RWPE1 (cell line): ENCODE measurements at regions not wholly inside any gene's neighbourhood (a gene's known extent, or its start where the extent isn't known, plus 50 kb on each side); places are given as distances from the start of the nearest gene placed in this dataset.

Experiments
- CTCF ChIA-PET: fragments of 350-600 bp; sonication (Branson Sonifier 250); formaldehyde crosslinking; extraction: SDS; loops from one replicate; lab custom pipeline; 2021; lab: Yijun Ruan, JAX
- POLR2A ChIA-PET: fragments of 400-600 bp; formaldehyde crosslinking; extraction: SDS; loops from one replicate; lab custom pipeline; 2020; ENCODE audit warnings: antibody characterized with exemption; ENCODE audit not compliant: low non-redundant PET; lab: Yijun Ruan, JAX
- DNase-seq: peaks from one replicate; pipeline ENCODE4 v3.0.0; 2012; ENCODE audit warnings: low spot score
- H3K27ac ChIP-seq: fragments of 450-650 bp; 2 replicates; pipeline ENCODE4 v1.5.1; 2017
- CTCF ChIP-seq: fragments of 450-650 bp; conservative IDR thresholded peaks from 2 replicates; pipeline ENCODE4 v1.5.1; 2017; ENCODE audit warnings: low read depth, mild to moderate bottlenecking

GRCh38 chr10:128211064-128211504 lies 84.9 kb upstream of the MKI67 start:
- POLR2A ChIA-PET, result no interaction called here
- CTCF ChIA-PET, result interaction anchor here (0.6 to 2.9 kb wide), 14 partner anchors 10 to 1774 kb away, joined by 3 to 18 read pairs (median 4); no protein-coding TSS in a partner anchor
- no peak for DNase-seq
- H3K27ac ChIP-seq, result no peak overlapping the region
- no peak for TF ChIP-seq CTCF

- CTCF ChIA-PET, result interaction anchor here (0.5 to 2.9 kb wide), 30 partner anchors 10 to 1772 kb away, joined by 3 to 18 read pairs (median 4); no protein-coding TSS in a partner anchor
- no peak overlapping the region for H3K27ac ChIP-seq
- TF ChIP-seq CTCF, result peak; percentile 97
- peak; percentile 96 for DNase-seq
- POLR2A ChIA-PET, result no interaction called here
These were observed 85.9 kb upstream of the MKI67 start for GRCh38 chr10:128211953-128212727.

- no peak for TF ChIP-seq CTCF
- no peak for DNase-seq
- CTCF ChIA-PET, result interaction anchor here (0.7 to 1.2 kb wide), 2 partner anchors 14 to 1607 kb away, joined by 3 read pairs; no protein-coding TSS in a partner anchor
- H3K27ac ChIP-seq, result no peak overlapping the region
- POLR2A ChIA-PET, result no interaction called here
These were observed 86.9 kb upstream of the MKI67 start for GRCh38 chr10:128213156-128213555.

- no peak overlapping the region for H3K27ac ChIP-seq
- no peak for DNase-seq
- POLR2A ChIA-PET, result no interaction called here
- CTCF ChIA-PET, result interaction anchor here (0.7 kb wide), 2 partner anchors 180 to 370 kb away, joined by 4 to 5 read pairs; no protein-coding TSS in a partner anchor
- no peak for TF ChIP-seq CTCF
These were observed 89.5 kb upstream of the MKI67 start for GRCh38 chr10:128215733-128216132.

- DNase-seq, result no peak
- no peak for TF ChIP-seq CTCF
- CTCF ChIA-PET, result no interaction called here
- H3K27ac ChIP-seq, result no peak overlapping the region
- POLR2A ChIA-PET, result no interaction called here
These were observed 90.9 kb upstream of the MKI67 start for GRCh38 chr10:128217136-128217535.

- CTCF ChIA-PET, result interaction anchor here (0.6 kb wide), 1 partner anchor 1892 kb away, joined by 6 read pairs; no protein-coding TSS in a partner anchor
- POLR2A ChIA-PET, result no interaction called here
- H3K27ac ChIP-seq, result no peak overlapping the region
- no peak for DNase-seq
- no peak for TF ChIP-seq CTCF
These were observed 91.9 kb upstream of the MKI67 start for GRCh38 chr10:128218161-128218560.
